HG03064 (cell line): ENCODE measurements at regions not wholly inside any gene's neighbourhood (a gene's known extent, or its start where the extent isn't known, plus 50 kb on each side); places are given as distances from the start of the nearest gene placed in this dataset.

Experiments used
- ATAC-seq: cut with Tn5 transposase; IDR thresholded peaks from one replicate; pipeline ENCODE4 v1.9.1; 2021; ENCODE audit warnings: low read depth; ENCODE audit not compliant: unreplicated experiment

DNA sequence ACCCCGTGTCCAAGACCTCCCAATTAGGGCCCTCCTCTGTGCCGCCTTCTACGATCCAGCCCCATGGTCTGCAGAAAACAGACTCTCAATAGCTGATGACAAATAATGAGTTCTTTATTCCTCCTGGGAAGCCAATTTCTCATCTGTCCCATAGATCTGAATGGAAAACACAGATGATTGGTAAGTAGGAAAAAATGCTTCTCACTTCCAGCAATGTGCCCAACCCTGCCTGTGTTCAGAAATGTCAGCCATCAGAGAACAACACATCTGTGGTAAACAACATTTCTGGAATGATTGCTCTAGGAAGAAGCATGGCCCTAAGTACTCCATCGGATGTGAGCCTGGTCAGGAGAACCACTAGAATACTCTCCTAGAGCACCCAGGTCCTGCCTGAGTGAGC lies 240.5 kb upstream of the HES1 start:
- no peak for ATAC-seq

GRCh38 chr3:193896419-193896818 lies 239.5 kb upstream of the HES1 start:
- ATAC-seq: no peak

DNA sequence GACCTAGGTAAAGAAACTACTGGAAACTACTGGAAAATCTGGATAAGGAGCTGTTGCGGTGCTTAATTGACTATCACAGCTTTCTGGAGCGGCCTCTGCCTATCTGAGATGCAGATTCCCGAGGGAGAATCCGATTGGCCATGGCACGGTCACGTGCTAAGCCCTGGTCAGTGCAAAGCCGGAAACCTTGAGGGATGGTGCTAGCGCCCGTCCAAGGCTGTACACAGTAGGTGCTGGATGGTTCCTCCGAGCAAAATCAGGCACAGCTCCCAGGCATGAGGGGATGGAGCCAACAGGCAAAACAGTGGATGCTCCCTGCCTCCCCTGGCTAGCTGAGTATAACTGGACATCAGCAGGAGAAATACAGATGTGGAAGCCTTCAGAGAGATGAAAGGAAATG lies 238.7 kb upstream of the HES1 start:
- no peak for ATAC-seq

- no peak for ATAC-seq
These were observed 238.2 kb upstream of the HES1 start for GRCh38 chr3:193897731-193898180.

DNA sequence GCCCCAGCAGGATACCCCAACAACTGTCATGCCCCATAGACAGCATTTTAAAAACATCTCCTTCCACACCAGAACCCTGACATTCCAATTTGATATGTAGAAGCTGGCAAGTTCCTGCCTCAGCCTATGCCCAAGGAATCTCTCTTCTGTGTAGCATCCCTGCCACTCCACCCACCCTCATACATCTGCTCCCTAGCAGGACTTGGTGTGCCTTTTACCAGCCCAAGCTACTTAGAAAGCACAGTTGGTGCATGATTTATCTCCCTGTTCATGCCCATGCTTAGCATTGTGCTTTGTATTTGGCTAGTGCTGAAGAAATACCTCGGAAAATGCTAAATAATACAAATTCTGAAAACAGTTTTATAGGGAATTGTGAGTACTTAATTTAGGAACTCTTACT lies 236.9 kb upstream of the HES1 start:
- no peak for ATAC-seq

- no peak for ATAC-seq
These were observed 234.9 kb upstream of the HES1 start for GRCh38 chr3:193901007-193901406.

GRCh38 chr3:193902607-193903511 lies 233.1 kb upstream of the HES1 start:
- ATAC-seq: no peak

GRCh38 chr3:193903512-193903817 lies 232.5 kb upstream of the HES1 start:
- no peak for ATAC-seq

DNA sequence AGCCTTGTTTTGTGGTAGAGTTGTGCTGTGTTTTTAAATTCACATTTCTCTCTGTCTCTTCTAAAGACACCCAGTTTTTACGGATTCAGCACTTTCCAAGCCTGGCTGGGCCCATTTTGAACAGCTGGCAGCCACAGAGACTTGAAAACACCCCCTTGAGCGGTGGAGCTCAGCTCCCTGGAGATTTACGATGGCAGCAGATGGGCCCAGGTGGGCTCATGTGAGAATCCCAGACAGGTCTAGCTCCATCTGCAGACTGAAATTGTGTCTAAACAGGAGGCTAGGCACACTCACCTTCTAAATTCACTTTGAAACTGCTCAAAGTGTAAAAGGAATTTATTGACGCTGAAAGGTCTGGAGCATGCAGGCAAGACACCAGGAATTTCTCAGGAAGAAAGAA lies 232.0 kb upstream of the HES1 start:
- ATAC-seq: no peak

DNA sequence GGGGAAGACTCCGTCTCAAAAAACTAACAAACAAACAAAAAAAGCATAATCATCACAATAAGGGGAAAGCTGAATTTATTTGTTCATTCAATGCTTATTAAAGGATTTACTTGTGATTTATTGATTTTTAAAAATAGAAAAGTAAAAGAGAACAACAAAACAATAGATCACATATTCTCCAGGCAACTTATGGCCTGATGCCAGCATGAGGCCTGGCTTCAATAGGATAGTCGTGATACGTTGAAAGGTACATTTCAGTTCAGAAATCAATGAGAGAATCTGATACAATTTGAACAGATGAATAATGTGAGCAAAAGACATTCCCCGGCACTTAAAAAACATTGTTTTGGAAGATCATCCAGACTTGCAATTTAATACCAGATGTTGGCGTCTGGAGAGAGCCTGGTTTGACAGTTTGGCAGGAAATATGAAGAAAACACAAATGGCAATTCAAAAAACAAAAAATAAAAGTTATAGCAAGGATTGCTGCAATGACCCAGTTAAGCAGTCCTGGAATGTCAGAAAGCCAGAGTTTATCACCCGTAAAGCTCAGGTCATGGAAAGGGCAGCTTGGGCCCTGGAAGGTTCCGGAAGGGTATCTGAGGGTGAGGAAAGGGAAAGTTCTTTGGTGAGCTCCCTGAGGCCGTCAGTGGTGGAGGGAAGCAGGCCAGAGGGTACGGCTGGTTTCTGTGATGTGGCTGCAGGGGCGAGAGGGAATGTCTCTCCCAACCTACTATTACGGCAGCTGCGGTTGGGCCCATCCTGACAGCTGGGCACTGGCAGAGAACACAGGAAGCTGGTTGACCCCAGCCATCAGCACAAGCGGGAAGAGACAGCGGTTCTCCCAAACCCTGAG lies 230.2 kb upstream of the HES1 start:
- ATAC-seq: no peak

GRCh38 chr3:193906849-193907410 lies 229.0 kb upstream of the HES1 start:
- ATAC-seq: no peak

GRCh38 chr3:193908181-193908744 lies 227.7 kb upstream of the HES1 start:
- ATAC-seq: no peak

GRCh38 chr3:193909387-193909786 lies 226.6 kb upstream of the HES1 start:
- no peak for ATAC-seq

DNA sequence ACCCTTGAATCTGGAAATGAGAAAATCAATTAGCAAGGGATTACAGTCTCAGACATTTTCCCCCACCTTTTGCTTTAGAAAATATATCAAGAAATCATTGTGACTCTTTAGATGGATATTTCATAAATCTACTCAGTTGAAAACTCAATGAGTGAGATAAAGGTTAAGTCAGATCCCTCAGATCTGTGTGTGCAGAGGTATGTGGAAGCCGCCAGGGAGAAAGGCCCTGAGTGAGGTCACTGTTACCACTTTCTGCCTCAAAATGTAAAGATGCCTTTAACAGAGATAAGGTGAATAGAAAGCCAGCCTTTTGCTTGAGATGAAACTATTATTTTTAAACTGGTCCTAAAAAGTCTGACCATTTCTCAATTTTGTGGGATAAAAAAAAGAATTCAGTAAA lies 225.6 kb upstream of the HES1 start:
- no peak for ATAC-seq

DNA sequence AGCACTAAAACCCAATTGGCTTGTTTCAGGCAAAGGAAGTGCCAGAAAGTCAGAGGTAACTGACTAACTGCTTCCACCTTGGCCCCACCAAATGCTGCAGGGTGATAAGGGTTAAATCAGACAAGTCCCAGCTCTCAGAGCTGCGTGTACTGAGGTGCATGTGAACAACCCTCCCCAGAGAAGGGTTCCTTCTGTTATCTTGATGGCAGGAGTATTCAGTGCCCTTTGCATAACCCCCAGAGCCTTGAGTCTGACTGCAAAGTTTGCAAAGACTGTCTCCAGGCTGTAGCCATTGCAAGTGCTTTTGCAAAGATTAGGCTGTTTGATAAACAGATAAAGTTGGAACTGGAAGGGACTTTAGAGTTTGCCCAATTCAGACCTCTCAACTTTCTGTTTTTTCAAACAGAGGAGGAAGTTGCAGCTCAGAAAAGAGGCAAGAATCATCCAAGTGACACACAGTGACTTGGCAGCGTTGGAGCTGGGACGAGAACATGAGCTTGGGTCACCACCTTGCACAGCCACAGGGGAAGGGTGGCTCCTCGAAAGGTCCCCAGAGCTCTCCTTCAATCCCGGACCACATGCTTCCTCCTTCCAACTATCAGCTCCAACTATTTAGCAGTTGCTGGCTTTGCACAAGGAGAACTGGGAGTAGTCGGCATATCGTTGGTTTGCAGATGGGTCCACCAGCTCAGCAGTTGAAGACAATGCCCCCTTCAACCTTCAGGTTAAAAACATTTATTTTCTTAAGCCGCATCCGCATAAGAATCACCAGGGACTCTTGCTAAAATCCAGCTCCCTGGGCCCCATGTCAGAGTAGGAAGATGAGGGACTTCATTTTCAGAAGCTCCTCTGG lies 224.8 kb upstream of the HES1 start:
- no peak for ATAC-seq

DNA sequence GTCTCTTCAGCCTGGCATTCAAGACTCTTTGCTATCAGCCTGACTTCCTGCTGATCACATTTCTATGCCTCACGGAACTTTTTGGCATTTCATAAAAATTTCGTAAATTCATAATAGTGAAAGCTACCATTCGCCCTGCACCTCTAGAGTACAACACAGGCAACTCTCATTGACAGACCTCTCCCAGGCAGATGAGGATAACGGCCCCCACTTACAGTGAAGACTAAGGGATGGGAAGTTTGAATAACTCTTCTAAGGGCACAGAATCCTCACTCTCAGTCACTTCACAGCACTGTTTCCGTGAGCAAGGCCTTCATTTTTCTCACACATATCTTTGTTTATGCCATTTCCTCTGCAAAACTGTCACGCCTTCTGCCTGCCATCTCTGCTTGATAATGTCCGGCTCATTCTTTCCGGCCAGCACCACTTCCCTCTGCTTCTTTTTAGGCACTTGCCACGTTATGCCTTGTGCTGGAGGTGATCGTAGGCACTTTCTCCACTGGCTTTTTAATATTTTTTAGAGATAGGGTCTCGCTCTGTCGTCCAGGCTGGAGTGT lies 224.1 kb upstream of the HES1 start:
- no peak for ATAC-seq

DNA sequence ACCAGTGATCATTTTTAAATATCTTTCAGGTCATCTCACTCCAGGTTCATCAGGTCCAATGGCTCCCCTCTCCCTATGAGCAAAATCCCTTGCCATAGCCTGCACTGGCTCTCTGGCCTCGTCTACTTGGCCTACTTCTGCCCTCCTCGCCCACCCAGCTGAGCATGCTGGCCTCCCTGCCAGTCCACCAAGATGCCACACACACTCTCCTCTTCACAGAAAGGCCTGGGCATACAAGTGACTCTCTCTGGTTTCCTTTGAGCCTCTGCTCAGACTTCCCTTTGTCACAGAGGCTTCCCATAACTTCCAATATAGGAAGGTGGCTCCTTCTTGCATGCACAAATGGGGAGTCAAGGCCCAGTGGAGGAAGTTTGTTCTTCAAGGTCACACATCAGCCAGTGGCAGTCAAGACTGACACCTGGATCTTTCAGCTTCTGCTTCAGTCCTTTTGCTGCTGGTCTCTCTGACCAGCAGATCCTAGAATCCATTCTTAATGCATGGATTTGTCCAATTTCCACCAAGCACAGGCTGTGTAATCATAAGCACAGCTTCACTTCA lies 223.2 kb upstream of the HES1 start:
- no peak for ATAC-seq

- no peak for ATAC-seq
These were observed 221.3 kb upstream of the HES1 start for GRCh38 chr3:193914602-193915001.

DNA sequence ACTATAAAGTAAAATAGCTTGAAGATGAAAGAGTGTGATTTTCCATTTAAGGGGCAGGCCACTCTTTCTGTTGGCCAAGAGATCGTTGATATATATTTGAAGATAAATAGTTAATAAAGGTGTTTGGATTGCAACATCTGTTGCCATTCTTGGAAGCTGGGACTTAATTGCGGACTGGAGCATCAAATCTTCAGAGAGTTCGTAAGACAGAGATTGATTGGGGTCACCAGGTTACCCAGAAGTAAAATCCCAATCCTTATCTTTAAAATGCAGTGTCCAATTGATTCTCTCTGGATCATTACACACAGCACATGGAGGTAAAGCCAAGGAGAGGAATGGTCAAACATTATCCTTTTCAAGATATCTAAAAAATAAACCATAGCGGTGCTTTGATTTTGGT lies 220.8 kb upstream of the HES1 start:
- no peak for ATAC-seq

GRCh38 chr3:193915613-193916012 lies 220.3 kb upstream of the HES1 start:
- ATAC-seq: no peak
